Suppressor macrophage (primary cell): ENCODE measurements at regions not wholly inside any gene's neighbourhood (a gene's known extent, or its start where the extent isn't known, plus 50 kb on each side); places are given as distances from the start of the nearest gene placed in this dataset.

Experiments
- DNase-seq, 4 experiments: peaks; one replicate each; pipeline ENCODE4 v3.0.0-alpha.2; 2020 to 2022

DNA sequence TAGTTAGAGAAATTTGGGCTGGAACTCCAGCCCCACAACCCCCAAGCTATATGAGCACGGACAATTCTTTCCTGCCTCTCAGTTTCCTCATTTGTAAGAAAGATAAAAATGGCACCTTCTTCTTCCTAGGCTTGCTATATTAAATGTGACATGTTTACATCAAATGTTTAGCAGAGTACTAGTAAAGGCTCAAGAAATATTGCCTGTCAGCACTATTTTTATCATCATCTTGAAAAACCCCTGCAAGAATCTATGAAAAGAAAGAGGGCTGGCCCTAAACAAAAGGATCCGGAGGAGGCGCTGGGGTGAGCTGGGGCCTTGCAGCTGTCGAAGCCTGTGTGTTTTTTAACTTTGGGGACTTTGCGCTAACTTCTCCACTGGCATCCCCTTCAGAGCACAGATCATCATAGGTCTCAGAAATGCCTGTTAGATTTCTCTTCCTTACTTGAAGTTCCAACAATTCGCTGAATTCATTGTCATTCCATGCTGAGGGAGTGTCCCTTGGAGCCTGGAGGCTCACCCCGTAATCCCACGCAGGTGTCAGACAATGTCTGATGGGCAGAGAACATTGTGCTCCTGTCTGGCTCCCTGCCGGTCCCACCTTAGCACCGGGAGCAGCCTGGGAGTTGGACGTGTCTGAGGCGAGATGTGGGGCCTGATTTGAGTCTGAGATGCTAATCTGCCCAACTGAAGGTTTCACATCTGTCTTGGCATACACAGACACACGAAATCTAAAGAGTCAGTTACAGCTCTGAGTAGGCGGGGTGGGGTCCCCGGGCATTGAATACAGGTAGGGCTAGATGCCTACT, 206.8 kb downstream of the NUAK1 start:
- no peak for DNase-seq

DNA sequence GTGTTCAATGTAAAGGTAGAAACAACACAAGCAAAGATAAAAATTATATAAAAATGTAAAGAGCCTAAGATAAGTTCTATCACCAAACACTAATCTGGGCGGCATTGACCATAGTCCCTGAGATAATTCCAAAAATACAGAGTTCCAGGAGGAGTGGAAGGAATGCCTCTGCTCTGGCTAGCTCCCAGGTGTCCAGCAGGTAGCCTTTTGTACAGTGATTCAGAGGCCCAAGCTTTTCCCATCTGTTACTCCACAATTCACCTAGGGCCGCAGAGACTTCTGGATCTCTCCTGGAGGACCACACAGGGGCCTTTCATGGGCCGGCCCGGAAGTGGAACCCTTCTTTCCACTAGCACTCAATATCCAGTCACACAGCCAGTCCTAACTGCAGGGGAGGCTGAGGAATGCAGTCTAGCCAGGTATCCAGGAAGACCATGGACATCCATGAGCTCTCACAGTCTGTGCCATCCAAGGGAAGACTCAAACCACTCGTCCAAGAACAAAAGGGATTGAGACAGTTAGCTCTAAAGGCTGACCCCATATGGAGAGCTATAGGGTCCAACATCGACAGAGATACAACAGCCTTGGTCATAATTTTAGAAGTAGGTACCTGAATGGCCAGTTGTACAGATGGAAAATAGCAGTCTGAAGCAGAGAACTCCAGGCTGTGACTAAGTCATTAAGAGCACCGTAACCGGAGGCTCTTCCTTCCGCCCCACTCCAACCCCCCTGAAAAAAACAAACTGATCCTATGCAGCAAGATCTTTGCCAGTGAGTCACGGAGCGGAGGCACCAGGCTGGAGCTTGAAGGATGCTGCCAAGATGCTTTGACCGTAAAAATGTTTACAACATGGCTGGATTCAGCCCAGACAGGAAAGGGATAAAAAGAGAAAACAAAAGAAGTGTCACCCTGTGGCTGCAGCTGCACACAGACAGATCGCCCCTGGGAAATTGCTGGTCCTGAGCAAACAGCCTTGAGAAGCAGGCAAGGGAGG, 204.8 kb downstream of the NUAK1 start:
- no peak for DNase-seq

DNA sequence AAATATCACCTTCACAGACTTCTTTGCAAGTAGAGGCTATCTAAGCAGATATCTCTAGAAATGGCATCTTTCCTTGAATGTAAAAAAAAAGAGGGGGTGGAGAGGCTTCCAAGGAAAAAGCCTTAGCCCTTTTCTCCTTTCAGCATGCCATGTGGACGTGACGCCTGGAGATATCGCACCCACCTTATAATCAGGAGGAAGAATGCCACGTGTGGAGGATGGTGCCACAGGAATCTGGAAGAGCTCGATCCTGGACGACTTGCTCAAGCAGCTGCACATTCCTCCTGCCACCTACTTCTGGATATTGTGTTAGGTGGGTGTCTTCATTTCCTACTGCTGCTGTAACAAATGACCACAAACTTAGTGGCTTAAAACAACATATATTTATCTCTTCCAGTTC, 203.6 kb downstream of the NUAK1 start:
- DNase-seq: no peak

DNA sequence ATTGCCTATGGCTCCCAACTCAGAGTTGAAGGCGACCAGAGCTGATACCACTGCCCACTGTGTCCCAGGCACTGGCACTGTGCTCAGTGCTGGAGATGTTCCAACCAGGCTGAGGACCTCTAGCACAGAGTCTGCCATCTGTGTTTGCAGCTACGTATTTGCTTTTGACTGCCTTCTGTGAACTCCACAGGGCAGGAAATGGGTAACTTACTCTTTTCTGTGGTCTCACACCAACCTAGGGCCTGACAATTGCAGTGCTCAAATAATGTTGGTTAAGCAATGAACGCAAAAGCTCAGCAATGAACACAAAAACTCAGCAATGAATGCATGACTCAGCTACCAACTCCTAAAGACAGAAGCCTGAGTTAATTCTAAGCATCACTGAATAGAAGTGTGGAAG, 202.8 kb downstream of the NUAK1 start:
- DNase-seq: no peak

DNA sequence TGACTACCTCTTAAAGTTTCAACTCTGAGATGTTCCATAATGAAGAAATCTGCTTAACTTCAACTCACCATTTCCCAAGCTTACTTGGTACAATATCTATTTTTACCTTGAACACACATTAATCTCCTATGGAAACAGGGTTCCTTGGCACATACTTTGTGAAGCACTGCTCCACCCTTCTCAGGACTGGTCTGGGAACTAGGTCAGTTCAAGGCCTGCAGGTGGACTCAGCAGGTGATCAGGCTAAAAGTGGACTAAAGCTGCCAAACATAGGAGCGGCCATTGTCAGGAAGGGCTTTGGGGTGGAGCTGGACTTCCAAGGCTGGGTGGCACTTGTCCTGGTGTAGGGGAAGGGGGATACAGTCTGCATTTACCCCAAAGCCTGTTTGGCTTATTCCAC, 202.3 kb downstream of the NUAK1 start:
- DNase-seq: no peak

DNA sequence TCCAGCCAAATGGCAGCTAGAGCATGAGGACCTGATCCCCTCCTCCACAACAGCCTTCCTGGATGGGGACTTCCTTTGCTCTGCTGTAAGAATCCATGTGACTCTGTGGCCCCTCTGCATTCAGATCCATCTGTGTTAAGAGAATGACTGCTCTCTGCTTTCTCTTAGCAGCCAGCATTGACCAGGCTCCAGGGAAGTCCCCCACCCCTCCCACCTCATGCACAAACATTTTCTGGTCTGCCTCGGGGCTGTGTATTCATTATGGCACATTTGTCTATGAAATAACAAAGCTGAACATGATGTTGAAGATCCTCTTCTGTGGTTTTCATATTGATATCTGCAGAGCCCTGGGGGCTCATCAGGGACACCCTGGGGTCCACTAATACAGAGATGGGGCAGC, 201.7 kb downstream of the NUAK1 start:
- DNase-seq: no peak

DNA sequence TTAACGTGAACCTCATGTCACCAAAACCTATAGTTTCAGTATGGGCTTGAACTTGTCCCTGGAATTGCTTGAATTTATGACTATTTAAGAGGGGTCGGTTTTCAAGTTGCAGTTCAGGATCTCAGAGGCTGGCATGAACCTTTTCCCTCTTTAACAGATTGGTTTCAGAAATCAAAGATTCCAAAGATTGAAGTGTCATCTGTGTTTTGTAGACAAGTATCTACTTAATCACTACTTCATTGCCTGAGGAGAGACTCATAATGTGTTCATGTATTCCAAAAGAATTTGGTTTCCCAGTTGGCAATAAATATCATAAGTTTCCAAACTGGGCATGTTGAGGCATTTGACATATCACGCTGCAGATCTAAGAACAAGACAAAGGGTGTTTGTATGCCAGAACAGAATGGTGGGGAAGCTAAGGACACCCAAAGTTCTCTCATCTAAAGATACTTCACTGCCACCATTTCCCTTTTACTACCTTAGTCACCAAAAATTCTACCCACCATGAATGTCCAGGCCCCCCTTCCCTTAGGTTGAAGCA, 199.5 kb downstream of the NUAK1 start:
- DNase-seq: no peak

DNA sequence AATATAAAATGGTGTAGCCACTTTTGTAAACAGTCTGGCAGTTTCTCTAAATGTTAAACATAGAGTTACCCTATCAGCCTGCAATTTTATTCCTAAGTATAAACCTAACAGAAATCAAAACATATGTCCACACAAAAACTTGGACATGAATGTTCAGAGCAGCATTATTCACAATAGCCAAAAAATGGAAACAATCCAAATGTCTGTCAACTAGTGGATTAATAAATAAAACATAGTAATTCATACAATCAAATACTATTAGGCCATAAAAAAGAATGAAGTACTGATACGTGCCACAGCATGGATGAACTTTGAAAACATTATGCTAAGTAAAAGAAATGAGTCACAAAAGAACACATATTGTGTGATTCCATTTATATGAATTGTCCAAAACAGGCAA, 196.5 kb downstream of the NUAK1 start:
- no peak for DNase-seq

DNA sequence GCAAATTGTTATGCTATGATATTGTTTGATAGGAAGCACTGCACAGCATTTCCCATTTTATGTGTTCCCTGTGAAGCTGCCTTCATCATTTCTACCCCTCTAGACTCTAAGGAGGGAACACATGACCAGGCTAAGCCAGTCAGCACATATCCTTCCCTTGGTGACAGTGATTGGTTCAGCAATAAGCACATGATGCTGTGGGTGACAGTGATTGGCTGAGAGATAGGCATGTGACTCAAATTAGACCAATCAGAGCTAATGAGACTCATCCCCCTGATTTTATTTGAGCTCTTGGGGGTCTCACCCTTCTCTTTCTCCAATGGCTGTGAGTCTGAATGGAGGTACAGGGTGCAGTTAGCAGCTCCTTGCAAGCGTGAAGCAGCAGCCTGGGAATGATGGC, 195.2 kb downstream of the NUAK1 start:
- DNase-seq: no peak

GRCh38 chr12:105944628-105945027, 194.1 kb downstream of the NUAK1 start:
- DNase-seq: no peak

GRCh38 chr12:105945880-105946279, 192.9 kb downstream of the NUAK1 start:
- no peak for DNase-seq

DNA sequence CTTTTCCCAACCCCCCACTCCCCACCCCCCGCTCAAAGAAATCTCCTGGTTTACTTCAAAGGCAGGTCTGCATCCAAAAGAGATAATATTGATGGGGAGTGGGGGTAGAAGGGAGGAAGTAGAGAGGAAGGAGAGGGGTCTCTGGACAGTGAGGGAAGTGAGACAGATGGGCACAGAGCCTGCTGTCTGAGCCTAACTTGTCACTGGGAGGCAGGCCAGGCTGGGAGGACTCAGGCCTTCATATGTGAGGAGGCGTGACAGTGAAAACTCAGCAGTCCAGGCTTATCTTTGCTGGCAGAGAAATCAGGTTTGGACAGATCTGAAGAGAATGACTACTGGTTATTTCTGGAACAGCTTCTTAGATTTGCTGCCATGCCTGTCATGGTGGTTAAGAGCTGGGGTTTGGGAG, 192.3 kb downstream of the NUAK1 start:
- DNase-seq: no peak

DNA sequence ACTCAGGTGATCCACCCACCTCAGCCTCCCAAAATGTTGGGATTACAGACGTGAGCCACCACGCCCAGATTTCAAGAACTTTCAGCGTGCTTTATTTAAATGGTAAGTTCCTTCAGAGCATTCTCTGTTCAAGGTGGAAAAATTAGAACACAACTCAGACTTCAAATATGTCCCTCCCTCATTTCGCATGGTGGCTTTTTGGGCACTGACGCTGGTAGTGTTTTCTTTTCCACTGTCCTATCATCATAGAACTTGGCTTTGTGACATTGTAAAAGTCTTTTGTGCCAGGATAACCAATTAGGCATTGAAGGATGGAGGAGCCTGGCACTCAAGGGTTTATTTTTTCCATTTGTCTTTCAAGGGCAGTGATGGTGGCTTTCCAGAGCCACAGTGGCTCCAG, 190.8 kb downstream of the NUAK1 start:
- DNase-seq: no peak

GRCh38 chr12:105948331-105948730, 190.4 kb downstream of the NUAK1 start:
- no peak for DNase-seq

GRCh38 chr12:105949391-105949790, 189.4 kb downstream of the NUAK1 start:
- DNase-seq: no peak

DNA sequence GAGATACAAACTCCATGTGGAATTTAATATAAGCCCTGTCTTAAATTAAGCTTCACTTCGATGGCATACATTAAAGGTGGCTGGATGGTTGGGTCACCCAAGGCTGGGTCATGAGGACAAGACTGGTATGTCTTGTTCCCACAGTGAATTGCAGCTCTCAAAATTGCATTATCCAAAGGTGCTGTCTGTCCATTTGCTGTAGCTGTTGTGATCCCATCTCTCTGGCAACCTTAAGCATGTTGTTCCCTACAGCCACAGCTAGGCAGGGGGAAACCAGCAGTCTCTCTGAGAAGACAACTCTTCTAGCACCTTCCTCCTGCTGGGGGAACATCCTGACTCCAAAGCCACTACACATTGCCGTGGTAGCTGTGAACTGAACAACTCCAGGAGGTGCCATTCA, 187.0 kb downstream of the NUAK1 start:
- DNase-seq: no peak

- no peak for DNase-seq
Measured at GRCh38 chr12:105954951-105955931, 183.5 kb downstream of the NUAK1 start.

DNA sequence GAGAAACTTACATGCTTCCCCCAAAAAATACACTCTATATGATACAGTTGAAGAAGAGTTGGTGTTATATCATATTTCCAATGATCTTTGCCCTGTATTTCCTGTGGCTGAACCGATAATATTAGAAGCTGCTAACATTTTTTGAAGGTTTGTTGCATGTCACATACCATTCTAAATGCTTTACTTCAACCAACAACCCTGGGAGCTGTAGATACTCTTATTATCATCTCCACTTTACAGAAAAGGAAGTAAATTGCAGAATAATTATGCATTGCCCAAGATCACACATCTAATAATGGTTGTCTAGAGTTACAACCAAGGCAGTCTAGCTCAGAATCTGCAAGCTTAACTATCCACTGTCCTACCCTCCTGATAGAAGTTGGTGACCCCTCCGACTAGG, 182.8 kb downstream of the NUAK1 start:
- DNase-seq: no peak

- no peak for DNase-seq
Measured at GRCh38 chr12:105956662-105957457, 181.9 kb downstream of the NUAK1 start.

GRCh38 chr12:105960319-105961083, 178.3 kb downstream of the NUAK1 start:
- DNase-seq: peak in 1 of 4 experiments; percentile 5
